ENCODE measurements at regions not wholly inside any gene's neighbourhood (a gene's known extent, or its start where the extent isn't known, plus 50 kb on each side); places are given as distances from the start of the nearest gene placed in this dataset.
"Not testable (repeated sequence)": the region's sequence is repeated elsewhere in the genome, so short reads cannot be mapped to it uniquely, and the experiment has no call there.

DNA sequence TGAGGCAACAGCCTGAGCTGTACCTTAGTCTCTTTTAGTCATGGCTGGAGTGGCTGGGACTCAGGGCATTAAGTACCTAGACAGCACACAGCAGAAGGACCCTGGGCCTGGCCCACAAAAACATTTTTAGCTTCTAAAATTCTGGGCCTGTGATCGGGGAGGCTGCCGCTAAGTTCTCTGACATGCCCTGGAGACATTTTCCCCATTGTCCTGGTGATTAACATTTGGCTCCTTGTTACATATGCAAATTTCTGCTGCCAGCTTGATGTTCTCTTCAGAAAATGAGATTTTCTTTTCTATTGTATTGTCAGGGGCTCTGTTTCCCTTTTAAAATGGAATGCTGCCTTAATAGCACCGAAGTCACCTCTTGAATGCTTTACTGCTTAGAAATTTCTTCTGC, 952.4 kb downstream of the TRAM1L1 start:
- ATAC-seq (no peak), DNase-seq (no peak)
- Mint-ChIP-seq H3K4me1 (no peaks in the 10 kb centered on the region), H3K27me3 (no peaks in the 10 kb centered on the region), H3K36me3 (ENCODE audit: low read depth) (no peaks in the 10 kb centered on the region), H3K4me3 (no peak overlapping the region), H3K27ac (no peak overlapping the region)
- no peaks in the 10 kb centered on the region for H3K9me3 ChIP-seq (ENCODE audit: control insufficient read depth, low read length, poor library complexity, severe bottlenecking)

DNA sequence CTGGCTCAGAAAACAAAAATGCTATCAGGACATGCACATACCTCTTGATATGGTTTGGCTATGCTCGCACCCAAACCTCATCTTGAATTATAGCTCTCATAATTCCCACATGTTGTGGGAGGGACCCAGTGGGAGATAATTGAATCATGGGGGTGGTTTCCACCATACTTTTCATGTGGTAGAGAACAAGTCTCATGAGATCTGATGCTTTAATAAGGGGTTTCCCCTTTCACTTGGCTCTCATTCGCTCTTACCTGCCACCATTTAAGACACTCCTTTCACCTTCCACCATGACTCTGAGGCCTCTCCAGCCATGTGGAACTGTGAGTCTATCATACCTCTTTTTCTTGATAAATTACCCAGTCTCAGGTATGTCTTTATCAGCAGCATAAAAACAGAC, 958.6 kb downstream of the TRAM1L1 start:
- ATAC-seq = no peak
- no peaks in the 10 kb centered on the region for H3K4me1 Mint-ChIP-seq

DNA sequence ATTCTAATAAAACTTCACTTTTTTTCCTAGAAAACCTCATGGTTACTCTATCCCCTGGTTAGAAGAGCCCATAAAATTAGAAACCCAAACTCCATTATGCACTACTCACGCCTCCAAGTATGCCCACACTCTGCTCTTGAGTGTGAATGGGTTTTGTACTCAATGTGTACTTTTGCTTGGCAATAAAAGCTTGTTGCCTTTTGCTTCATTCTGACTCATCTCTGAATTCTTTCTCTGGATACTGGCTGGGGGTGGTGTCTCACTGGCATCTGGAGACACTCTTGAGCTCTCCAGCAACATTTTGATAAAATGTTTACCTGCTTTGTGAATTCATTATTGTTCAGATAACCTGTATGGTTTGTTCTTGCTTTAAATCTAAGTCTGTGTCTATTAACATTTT, 963.3 kb downstream of the TRAM1L1 start:
- DNase-seq (no peak), ATAC-seq (no peak)
- no peak overlapping the region for H3K27ac Mint-ChIP-seq
- H3K36me3 Mint-ChIP-seq (ENCODE audit: low read depth) = no peaks in the 10 kb centered on the region
- H3K27me3 Mint-ChIP-seq = no peaks in the 10 kb centered on the region
- H3K4me3 Mint-ChIP-seq = no peak overlapping the region
- H3K4me1 Mint-ChIP-seq = no peaks in the 10 kb centered on the region
- H3K9me3 ChIP-seq (ENCODE audit: control insufficient read depth, low read length, poor library complexity, severe bottlenecking) = peaks cover 3% of the 10 kb centered on the region

More for the DNA sequence above, 958.6 kb downstream of the TRAM1L1 start:
- Mint-ChIP-seq H3K27ac (no peak overlapping the region), H3K4me3 (no peak overlapping the region), H3K27me3 (no peaks in the 10 kb centered on the region), H3K36me3 (ENCODE audit: low read depth) (no peaks in the 10 kb centered on the region)
- DNase-seq = no peak
- no peaks in the 10 kb centered on the region for H3K9me3 ChIP-seq (ENCODE audit: control insufficient read depth, low read length, poor library complexity, severe bottlenecking)

DNA sequence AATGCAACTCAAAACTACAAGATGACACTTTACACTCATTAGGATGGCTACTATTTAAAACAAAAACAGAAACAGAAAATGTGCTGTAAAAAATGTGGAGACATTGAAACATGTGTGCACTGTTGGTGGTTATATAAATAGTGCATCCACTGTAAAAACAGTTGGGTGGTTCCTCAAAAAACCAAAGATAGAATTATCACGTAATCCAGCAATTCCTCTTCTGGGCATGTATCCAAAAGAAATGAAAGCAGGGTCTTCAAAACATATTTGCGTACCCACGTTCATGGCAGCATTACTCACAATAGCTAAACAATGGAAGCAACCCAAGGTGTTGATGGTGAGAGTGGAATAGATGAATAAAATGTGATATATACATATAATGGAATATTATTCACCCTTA, 967.2 kb downstream of the TRAM1L1 start:
- peaks cover 3% of the 10 kb centered on the region for H3K9me3 ChIP-seq (ENCODE audit: control insufficient read depth, low read length, poor library complexity, severe bottlenecking)
- no peak for ATAC-seq
- Mint-ChIP-seq H3K27me3 (no peaks in the 10 kb centered on the region), H3K36me3 (ENCODE audit: low read depth) (no peaks in the 10 kb centered on the region), H3K4me1 (no peaks in the 10 kb centered on the region), H3K4me3 (no peak overlapping the region), H3K27ac (no peak overlapping the region)
- DNase-seq = no peak

DNA sequence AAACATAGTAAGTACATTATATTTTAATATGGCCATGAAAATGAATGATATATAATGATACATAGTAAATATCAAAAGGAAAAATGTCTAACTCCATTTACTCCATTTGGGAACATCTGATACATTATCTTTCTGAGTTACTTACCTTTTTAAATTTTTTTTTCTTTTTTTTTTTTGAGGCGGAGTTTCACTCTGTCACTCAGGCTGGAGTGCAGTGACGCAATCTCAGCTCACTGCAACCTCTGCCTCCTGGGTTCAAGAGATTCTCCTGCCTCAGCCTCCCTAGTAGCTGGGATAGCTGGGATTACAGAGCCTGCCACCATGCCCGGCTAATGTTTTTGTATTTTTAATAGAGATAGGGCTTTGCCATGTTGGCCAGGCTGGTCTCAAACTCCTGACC, 972.5 kb downstream of the TRAM1L1 start:
- not testable (repeated sequence) for DNase-seq; H3K27me3 Mint-ChIP-seq; H3K27ac Mint-ChIP-seq; H3K4me1 Mint-ChIP-seq; ATAC-seq; H3K9me3 ChIP-seq (ENCODE audit: control insufficient read depth, low read length, poor library complexity, severe bottlenecking); H3K36me3 Mint-ChIP-seq (ENCODE audit: low read depth); H3K4me3 Mint-ChIP-seq

DNA sequence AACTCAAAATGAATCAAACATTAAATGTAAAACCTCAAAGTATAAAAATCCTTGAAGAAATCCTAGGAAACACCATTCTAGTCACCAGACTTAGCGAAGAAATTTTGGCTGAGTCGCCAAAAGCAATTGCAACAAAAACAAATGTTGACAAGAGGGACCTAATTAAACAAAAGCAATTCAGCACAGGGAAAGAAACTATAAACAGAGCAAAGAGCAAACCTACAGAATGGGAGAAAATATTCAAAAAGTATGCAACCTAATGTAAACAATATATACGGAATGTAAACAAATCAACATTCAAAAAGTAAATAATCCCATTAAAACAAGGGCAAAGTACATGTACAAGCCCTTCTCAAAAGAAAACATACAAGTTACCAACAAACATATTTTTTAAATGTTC, 974.7 kb downstream of the TRAM1L1 start:
- no peaks in the 10 kb centered on the region for H3K36me3 Mint-ChIP-seq (ENCODE audit: low read depth)
- no peak overlapping the region for H3K4me3 Mint-ChIP-seq
- DNase-seq (no peak), ATAC-seq (no peak)
- H3K27me3 Mint-ChIP-seq = no peaks in the 10 kb centered on the region
- no peaks in the 10 kb centered on the region for H3K9me3 ChIP-seq (ENCODE audit: control insufficient read depth, low read length, poor library complexity, severe bottlenecking)
- H3K4me1 Mint-ChIP-seq = no peaks in the 10 kb centered on the region
- no peak overlapping the region for H3K27ac Mint-ChIP-seq

GRCh38 chr4:116108606-116109005, 976.8 kb downstream of the TRAM1L1 start:
- H3K9me3 ChIP-seq (ENCODE audit: control insufficient read depth, low read length, poor library complexity, severe bottlenecking) = no peaks in the 10 kb centered on the region

GRCh38 chr4:116101321-116101720, 984.1 kb downstream of the TRAM1L1 start:
- H3K27ac Mint-ChIP-seq = no peak overlapping the region
- no peak overlapping the region for H3K4me3 Mint-ChIP-seq
- ATAC-seq (no peak), DNase-seq (no peak)
- H3K36me3 Mint-ChIP-seq (ENCODE audit: low read depth) = no peaks in the 10 kb centered on the region
- no peaks in the 10 kb centered on the region for H3K27me3 Mint-ChIP-seq
- H3K4me1 Mint-ChIP-seq = no peaks in the 10 kb centered on the region
- no peaks in the 10 kb centered on the region for H3K9me3 ChIP-seq (ENCODE audit: control insufficient read depth, low read length, poor library complexity, severe bottlenecking)

More at GRCh38 chr4:116108606-116109005, 976.8 kb downstream of the TRAM1L1 start:
- Mint-ChIP-seq H3K4me1 (no peaks in the 10 kb centered on the region), H3K4me3 (no peak overlapping the region), H3K27ac (no peak overlapping the region), H3K27me3 (no peaks in the 10 kb centered on the region), H3K36me3 (ENCODE audit: low read depth) (no peaks in the 10 kb centered on the region)
- DNase-seq (no peak), ATAC-seq (no peak)

DNA sequence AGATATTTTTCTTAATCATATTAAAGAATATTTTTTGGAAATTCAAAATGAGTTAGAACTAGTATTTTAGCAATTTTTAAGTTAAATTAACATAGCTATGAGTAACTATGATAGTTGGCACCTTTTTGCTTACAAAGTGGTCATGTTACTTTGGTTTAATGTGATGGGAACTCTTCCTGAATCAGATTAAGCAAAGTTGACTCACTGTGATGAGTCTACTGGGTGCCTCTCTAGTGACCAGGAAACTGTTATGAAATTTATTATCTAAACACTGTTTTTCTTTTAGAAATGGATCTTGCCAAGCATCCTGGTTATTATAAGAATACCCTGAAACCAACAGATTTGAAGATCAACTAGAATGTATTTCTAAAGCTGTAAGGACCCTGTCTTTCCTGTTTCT, 985.8 kb downstream of the TRAM1L1 start:
- no peaks in the 10 kb centered on the region for H3K36me3 Mint-ChIP-seq (ENCODE audit: low read depth)
- no peaks in the 10 kb centered on the region for H3K4me1 Mint-ChIP-seq
- H3K27me3 Mint-ChIP-seq = no peaks in the 10 kb centered on the region
- no peak for DNase-seq
- ATAC-seq = no peak
- no peak overlapping the region for H3K27ac Mint-ChIP-seq
- H3K9me3 ChIP-seq (ENCODE audit: control insufficient read depth, low read length, poor library complexity, severe bottlenecking) = no peaks in the 10 kb centered on the region
- no peak overlapping the region for H3K4me3 Mint-ChIP-seq

- not testable (repeated sequence) for H3K27me3 Mint-ChIP-seq; H3K4me1 Mint-ChIP-seq; H3K9me3 ChIP-seq (ENCODE audit: control insufficient read depth, low read length, poor library complexity, severe bottlenecking); H3K27ac Mint-ChIP-seq; ATAC-seq; H3K4me3 Mint-ChIP-seq; H3K36me3 Mint-ChIP-seq (ENCODE audit: low read depth); DNase-seq
Observed at GRCh38 chr4:116097353-116097752, 983.9 kb upstream of the NDST4 start.

- Mint-ChIP-seq H3K27me3 (no peaks in the 10 kb centered on the region), H3K4me1 (no peaks in the 10 kb centered on the region), H3K36me3 (ENCODE audit: low read depth) (no peaks in the 10 kb centered on the region), H3K27ac (no peak overlapping the region), H3K4me3 (no peak overlapping the region)
- no peaks in the 10 kb centered on the region for H3K9me3 ChIP-seq (ENCODE audit: control insufficient read depth, low read length, poor library complexity, severe bottlenecking)
- DNase-seq (no peak), ATAC-seq (no peak)
Observed at GRCh38 chr4:116092961-116093360, 979.5 kb upstream of the NDST4 start.

DNA sequence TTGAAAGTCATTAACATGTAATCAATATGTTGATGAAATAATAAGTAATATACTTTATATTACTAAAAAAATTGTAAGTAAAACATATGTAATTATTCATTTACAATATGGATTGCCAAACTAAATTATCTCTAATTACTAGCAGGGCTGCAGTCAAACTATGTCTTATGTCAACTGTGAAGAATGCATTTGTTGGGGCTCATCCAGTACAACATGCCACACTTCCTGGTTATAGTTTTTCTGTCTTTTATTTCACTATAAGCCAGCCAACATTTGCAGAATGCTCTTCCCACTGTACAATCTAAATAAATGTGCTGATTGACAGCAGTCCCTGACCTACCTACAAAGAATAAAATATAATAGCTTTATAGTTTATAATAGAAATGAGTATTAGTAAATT, 975.4 kb upstream of the NDST4 start:
- ATAC-seq = no peak
- no peaks in the 10 kb centered on the region for H3K27me3 Mint-ChIP-seq

DNA sequence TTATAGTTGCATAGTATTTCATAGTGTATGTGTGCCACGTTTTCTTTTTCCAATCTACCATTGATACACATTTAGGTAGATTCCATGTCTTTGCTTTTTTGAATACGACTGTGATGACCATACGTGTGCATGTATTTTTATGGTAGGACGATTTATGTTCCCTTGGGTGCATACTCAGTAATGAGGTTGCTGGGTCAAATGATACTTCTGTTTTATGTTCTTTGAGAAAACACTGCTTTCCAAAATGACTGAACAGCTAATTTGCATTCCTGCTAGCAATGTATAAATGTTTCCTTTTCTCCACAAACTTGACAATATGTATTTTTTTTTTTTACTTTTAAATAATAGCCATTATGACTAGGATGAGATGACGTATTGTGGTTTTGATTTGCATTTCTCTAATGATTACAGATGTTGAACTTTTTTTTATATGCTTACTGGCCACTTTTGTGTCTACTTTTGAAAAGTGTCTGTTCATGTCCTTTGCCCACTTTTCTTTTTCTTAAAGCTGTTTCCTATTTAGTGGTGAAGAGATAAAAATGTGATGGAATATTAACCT, 969.5 kb upstream of the NDST4 start:
- Mint-ChIP-seq H3K27ac (no peak overlapping the region), H3K27me3 (no peaks in the 10 kb centered on the region), H3K4me3 (no peak overlapping the region), H3K36me3 (ENCODE audit: low read depth) (no peaks in the 10 kb centered on the region), H3K4me1 (no peaks in the 10 kb centered on the region)
- ATAC-seq (no peak), DNase-seq (no peak)
- no peaks in the 10 kb centered on the region for H3K9me3 ChIP-seq (ENCODE audit: control insufficient read depth, low read length, poor library complexity, severe bottlenecking)

More for the DNA sequence above, 975.4 kb upstream of the NDST4 start:
- Mint-ChIP-seq H3K27ac (no peak overlapping the region), H3K36me3 (ENCODE audit: low read depth) (no peaks in the 10 kb centered on the region), H3K4me1 (no peaks in the 10 kb centered on the region), H3K4me3 (no peak overlapping the region)
- DNase-seq = no peak
- no peaks in the 10 kb centered on the region for H3K9me3 ChIP-seq (ENCODE audit: control insufficient read depth, low read length, poor library complexity, severe bottlenecking)

DNA sequence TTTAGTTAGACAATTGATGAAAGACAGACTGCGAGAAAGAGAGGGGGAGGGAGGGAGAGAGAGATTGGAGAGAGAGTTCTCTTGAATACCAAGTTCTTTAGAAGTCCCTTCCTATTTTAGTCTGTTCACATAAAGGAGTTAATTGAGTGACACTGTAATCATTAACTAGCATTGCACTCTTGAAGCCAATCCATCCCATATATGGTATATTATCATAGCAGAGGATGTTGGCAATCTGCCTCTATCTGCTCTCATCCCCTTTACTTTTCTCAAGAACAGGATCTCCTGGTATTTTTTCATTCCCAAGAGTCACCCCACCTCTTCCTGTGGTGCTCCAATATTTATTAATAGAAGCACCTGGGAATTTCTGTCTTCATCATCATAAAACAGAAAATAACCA, 959.6 kb upstream of the NDST4 start:
- DNase-seq (no peak), ATAC-seq (no peak)
- no peak overlapping the region for H3K4me3 Mint-ChIP-seq
- H3K27me3 Mint-ChIP-seq = no peaks in the 10 kb centered on the region
- no peaks in the 10 kb centered on the region for H3K4me1 Mint-ChIP-seq
- H3K9me3 ChIP-seq (ENCODE audit: control insufficient read depth, low read length, poor library complexity, severe bottlenecking) = no peaks in the 10 kb centered on the region
- H3K36me3 Mint-ChIP-seq (ENCODE audit: low read depth) = no peaks in the 10 kb centered on the region
- H3K27ac Mint-ChIP-seq = no peak overlapping the region

All from T-helper 17 cell (primary cell).